ENCODE measurements at regions not wholly inside any gene's neighbourhood (a gene's known extent, or its start where the extent isn't known, plus 50 kb on each side); places are given as distances from the start of the nearest gene placed in this dataset.

DNA sequence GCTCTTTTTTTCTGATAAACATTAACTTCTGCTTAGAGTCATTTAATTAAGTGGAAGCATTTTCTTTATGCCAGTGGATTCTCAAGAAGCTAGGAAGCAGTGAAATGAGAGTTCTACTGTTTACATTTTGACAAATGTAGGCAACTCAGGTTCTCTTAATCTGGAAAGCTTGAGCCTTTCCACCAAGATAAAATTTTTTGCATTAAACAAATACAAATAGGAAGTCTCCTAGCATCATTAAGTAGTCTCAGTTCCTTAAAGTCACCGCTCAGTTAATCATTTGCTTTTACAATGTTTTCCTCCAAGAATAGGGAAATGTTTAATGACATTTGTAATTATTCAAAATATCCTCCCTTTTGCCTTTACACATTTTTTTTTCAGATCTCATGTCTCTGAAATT is 290.4 kb upstream of the PDE4D start:
- DNase-seq, result no peak

DNA sequence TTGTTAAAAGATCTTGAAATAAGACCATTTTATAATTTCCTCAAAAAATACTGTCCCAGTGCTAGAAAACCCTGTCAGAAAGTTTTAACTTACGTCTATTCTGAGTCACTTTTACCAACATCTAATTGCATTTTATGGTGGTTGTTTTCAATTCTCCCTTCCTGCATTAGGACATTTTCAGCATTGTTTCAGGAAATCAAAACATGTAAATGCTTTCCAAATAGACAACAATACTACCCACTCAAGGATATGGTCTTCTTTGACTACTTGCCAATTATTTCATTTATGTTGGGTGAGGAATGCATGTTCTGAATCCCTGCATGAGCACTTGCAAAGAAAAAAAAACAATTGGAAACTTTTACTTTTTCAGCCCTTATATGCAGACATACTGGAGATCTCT is 284.6 kb upstream of the PDE4D start:
- no peak for DNase-seq

DNA sequence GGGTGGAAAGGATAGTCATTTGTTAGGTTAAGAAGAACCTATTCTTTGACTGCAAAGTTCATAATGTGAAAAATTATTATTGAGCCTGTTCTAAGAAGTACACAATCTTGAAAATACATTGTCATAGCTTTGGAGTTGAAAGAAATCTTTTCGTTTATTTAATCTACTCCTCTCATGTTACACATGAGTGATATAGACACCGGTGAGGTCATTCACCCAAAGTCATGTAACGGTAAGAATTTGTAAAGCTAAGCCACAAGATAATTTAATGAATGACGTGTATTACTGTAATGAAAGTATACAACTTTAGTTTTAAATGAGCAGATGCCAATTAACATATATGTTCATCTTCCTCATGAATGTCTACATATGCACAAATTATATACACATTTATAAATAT is 284.1 kb upstream of the PDE4D start:
- DNase-seq, result no peak

DNA sequence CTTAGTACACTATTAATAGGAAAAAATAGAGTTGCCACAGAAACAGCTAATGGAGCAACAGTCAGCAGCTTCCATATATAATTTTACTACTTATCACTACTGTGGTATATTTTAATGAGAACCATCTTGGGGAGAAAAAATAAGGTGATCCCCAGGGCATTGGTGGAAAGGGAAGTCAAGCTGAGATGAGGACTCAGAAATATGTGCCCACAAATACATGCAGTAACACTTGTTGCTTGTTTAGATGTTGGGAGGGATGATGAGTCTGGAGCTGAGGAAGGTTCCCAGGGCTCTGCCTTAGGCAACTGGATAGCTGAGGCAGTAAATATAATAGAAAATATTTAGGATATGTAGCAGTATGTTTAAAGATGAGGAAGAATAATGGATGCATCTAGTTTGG is 280.1 kb upstream of the PDE4D start:
- no peak for DNase-seq

DNA sequence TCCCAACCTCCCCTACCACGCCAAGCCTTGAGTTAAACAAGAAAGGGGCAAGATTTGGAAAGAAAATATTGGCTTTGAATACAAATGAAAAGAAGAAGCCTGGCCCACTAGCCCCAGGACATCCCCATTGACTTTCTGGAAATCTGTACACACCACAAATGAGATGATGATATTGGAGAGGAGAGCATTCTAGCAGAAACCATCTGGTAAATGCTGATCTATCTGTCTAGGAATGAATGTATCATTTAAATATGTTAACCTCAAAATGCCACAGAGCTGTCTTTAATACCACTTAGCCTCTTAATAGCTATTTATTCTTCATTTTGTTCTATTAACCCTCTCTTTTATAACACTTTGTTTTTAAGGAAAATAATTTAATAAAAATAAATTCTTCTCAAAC is 270.2 kb upstream of the PDE4D start:
- no peak for DNase-seq

DNA sequence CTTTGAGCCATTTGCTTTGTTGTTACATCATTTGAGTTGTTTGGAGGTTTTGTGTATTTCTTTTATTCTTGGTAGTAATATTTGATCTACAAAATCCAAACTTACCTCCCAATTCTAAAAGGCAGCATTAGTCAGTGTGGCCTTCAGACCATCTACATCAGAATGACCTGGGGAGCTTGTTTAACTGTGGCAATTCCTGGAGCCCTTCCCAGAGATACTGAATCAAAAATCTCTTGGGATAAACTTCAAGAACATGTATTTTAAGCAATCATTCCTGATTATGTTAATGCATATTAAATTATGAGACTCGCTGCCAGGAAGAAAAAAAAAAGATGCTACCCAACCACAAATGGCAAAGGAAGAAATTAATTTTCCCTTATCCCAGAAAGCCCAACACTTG is 268.9 kb upstream of the PDE4D start:
- no peak for DNase-seq

DNA sequence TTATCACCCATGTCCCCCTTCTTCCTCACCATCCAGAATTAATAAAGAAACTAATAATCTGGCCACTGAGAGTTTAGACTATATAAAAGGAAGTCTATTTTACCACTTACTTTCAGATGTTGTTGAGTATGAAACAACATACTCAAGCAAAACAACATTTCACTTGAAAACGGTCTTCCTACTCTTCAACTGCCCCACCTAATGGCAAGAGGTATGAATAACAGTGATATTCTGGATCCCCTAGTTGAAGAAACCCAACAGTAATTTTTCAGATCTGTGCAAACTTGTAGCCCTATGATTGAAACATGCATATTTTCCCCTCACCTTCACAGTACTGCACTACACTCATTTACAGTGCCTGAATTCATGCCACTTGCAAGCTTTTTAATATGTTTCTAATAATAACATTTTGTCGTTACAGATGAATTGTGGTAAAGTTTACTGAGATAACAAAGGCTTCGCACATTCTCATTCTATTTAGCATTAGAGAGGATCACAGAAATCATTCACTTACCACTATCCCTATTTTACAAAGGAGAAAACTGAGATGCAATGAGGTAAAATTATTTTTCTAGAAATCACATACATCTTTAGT is 267.9 kb upstream of the PDE4D start:
- DNase-seq, result no peak

DNA sequence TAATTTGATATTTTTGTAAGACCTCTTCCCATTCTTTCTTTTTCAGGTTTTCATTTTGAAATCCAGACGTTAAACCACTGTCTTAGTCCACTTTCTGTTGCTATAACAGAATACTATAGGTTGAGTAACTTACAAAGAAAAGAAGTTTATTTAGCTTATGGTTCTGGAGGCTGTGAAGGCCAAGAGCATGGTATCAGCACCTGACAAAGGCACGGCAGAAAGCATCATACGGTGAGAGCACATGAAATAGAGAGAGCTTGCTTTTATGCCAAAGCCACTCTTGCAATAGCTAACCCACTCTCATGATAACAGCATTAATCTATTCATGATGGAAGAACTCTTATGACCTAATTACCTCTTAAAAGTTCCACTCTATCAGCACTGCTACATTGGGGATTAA is 255.6 kb upstream of the PDE4D start:
- no peak for DNase-seq

DNA sequence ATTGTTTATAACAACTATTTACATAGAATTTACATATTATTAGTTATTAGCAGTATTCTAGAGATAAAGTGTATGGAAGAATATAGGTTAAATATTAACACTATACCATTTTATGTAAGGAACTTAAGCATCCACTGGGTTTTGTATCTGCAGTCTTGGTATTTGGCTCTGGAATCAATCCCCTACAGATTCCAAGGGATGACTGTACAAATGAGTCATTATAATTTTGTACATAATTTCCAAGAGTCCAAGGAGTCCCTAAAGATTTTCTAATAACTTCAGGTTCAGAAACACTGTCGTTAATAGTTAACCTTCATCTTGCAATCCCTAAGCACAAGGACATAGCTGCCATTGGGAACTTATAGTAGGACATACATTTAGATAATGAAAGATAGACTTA is 254.8 kb upstream of the PDE4D start:
- DNase-seq, result no peak

DNA sequence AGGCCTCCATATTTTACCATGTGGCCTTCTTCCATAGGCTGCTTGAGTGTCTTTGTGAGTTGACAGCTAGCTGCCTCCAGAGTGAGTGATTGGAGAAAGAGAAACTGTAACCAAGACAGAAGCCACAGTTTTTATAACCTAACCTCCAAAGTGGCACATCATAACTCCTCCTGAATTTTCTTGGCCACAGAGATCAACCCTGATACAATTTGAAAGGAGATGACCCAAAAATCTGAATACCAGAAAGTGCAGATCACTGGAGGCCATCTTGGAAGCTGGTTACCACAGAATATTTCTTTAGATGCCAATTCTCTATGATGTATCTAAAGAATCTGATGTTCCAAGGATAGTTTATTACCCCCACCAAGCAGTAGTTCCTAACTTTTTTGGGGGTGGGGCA is 254.3 kb upstream of the PDE4D start:
- DNase-seq, result no peak

DNA sequence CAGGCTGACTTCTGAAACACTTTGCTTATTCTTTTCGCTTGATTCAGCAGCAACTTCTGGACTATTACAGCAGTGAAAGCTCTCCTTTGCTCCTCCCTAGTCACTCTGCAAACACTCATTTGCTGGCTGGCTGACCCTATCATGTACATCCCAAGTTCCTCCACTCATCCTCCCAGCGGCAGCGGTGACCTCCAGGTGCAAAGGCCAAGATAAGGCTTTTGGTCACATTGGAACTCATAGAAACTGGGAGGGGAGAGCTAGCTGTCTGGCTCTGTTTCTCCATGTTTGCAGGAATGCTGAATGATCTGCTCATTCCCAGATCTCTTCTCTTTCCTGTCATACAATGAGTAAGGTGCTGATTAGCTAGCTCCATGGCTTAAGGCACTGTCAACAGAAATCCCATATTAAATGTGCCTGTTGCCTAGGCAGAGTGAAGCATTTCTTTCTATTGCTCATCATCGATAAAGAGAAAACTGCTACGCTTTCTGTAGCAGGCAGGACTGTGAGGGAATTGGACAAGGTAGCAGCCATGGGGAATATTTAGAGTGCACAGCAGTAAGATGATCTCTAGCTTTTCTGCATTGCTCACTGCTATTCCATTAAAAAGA is 250.5 kb upstream of the PDE4D start:
- no peak for DNase-seq

DNA sequence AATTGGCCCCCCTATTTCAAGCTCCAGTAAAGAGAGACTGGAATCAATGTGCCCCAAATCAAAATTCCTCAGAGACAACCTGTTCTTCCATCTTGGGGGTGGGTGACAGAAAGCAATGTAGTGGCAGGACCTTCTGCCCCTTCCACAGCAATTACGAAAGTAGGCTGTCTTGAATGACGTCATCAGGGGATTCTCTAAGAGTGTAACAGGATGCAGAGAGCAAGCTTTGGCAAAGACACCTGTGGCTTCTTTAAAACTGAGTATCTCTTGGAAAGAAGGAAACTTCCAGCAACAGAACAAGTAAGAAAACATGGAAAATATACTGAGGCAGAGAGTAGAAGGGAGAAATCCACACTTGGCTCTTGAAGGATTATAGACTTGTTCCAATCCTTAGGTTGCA is 247.6 kb upstream of the PDE4D start:
- DNase-seq, result no peak

DNA sequence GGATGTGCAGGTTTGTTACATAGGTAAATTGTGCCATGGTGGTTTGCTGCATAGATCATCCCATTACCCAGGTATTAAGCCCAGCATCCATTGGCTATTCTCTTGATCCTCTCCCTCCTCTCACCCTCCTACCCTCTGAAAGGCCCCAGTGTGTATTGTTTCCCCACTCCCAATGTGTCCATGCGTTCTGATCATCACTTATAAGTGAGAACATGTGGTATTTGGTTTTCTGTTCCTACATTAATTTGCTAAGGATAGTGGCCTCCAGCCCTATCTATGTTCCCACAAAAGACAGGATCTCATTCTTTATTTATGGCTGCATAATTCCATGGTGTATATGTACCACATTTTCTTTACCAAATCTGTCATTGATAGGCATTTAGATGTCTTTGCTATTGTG is 243.3 kb upstream of the PDE4D start:
- no peak for DNase-seq

DNA sequence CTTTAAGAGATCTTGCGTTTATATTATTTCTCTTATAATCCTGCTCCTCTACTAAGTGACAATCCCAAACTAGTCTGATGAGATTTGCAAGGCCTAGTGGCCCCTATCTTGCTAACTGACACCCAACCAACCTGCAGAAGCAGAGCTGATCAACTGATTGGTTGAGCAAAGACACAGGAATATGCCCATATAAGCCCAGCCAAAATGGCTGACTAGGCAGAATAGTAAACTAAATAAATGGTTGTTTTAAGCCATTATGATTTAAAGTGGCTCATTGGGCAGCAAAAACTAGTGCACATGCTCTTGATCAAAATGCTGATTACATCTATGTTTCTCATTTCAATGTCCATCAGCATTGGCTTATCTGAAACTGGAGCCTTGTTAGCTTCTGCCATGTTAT is 238.0 kb upstream of the PDE4D start:
- no peak for DNase-seq

DNA sequence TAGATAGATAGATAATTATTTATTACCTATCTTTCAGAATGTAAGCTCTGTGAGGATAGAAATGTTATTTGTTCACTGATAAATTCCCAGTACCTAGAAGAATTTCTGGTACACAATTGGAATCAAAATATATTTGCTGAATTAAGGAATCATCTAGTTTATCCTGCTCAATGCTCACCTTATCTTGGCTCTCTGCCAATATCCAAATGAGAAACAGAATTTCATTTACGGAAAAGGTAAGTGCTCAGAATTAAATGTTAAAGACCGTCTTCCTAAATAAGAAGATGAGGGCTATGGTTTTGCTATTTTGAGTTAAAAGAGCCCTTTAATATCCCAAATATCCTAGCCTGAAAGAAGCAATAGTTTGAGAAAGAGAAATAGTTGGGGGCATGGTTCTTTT is 232.1 kb upstream of the PDE4D start:
- no peak for DNase-seq

DNA sequence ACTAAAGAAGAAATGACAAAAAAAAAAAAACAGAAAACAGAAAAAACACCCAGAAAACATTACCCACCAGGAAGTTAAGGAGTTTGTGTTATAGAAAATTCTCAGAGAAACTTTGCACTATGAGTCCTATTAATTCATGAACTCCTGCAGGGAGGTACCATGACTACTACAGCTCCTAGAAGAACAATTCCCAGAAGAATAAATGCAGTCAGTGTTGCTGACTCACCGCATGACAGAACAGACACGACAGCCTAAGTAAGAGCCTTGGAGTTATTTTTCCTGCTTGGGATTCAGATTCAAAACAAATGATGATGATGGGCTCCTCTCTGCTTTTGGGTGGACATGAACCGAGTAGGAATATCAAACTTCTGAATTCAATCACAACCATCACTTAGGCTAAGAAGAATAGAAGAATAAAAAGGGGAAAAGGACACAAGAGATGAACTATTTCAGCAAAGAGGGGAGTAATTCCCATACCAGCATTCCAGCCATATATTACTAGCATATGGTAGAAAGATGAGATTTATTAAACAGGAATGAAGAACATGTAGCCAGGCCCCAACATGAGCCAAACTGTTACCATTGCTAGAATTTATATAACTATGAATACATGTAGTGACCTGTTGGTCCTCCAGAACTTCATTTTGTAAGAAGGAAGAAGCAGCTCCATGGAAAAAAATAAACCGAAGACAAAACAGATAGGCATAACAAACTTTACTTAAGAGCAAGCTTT is 209.6 kb upstream of the PDE4D start:
- DNase-seq, result no peak

DNA sequence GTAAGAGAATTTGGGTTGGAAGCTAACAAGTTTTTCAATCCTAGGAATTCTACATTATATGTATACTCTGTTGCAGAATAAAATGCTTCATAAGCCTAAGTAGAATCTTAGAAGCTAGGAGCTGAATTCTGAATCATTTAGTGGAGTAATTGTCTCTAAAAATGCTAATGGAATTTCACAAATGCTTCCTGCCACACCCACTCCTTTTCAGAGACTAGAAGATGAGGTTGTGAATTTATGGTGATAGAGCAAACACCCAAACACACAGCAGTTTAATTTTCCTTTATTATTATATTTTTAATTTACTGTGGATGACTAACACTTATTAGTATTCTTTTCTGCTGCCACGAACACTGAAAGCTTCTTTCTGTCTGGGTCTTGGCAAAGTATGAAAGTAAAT is 208.0 kb upstream of the PDE4D start:
- no peak for DNase-seq

DNA sequence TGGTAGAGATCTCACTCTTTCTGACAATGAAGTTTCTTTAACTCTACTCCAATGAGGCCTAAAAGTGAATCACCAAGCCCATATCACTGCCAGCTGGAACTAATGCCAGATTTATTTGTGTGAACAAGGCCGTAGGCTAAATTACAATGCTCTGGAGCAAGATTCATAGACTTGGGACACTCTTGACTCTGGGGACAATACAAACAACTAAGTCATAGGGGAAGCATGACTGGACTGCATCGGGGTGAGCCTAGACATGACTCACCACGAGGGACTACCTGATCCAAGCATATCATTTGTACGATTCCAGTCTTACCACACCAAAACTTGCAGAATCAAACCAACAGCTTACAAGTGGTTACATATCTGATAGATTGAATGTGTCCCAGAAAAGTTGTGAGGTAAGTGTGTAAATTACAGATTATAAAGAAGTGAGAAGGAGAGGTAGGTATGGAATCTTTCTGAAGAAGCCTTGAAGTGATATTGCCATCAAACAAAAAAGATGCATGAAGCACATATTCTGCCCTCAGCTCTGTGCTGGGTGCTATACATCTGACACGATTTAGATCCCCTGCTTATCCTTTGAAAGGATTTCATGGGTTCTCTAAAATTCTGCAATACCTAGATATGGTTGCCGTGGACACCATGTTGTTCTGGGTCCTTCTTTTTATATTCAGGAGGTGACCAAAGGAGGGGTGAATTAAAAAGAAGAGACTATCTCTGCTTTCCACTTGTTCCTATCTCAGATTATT is 199.3 kb upstream of the PDE4D start:
- DNase-seq, result no peak

DNA sequence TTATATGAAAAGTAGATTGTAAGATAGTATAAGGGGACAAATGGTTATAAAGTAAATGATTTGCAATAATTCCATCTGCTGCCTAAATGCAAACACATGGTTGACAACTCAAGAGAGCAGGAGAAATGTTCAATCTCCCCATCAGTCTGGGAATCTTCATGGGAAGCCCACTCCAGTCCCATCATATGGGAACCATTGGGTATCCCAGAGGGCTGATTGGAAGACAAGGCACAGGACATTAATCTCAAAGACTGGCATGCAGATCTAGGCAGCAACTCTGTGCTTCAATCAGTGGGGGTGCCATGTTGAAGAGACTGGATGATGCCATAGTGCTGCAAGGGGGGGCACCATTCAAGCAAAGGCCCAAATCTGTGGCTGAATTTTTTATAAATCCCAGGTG is 193.1 kb upstream of the PDE4D start:
- DNase-seq, result no peak

DNA sequence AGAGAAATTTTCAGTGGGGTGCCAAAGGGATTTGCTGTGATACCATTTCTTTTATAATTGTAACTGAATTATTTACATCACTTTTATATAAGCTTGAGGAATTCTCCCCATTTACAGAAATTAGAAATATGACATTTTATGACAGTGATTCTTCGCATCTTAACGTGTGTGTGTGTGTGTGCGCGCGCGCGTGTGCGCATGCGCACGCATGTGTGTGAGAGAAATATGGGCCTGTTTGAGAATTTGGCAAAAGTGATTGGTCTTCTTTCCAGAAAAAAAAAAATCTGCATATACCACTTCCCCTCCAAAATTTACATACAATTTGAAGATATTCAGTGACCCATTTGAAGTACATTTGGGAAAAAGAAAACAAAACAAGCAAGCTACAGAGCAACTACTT is 190.7 kb upstream of the PDE4D start:
- no peak for DNase-seq

DNA sequence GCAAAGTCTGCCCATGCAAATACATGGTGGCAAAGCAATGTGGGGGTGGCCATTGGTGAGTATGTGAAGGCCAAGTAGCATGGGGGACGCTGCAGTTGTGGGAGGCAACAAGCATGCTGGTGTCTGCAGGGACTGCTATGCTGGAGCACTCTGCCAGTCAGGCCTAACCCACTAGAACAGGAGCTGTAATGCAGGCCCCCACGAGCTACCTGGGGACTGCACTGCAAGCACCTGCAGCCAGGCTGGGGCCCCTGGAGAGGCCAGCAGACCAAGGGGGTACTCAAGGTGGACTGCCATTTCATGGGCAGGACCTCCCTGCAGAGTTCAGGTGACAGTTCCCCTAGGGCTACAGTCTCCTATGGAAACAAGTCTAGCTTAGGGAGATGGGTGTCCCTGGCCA is 183.8 kb upstream of the PDE4D start:
- DNase-seq, result no peak

DNA sequence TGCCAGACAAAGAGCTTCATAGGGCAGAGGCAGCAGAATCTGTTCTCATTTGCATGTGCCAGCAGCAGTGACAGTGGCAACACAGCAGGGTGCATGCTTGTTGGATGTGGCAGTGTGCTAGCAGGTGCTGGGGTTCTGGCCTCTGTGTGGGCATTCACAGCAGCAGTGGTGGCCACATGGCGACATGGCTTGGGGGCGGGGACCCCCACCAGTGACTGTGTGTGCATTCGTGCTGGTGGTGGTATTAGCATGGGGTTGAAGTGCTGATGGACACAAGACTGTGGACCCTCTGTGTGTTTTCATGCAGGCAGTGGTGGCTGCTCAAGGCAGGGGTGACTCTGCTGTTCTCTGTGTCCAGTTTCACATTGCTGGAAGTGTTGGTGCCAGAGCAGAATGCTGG is 183.2 kb upstream of the PDE4D start:
- DNase-seq, result no peak

DNA sequence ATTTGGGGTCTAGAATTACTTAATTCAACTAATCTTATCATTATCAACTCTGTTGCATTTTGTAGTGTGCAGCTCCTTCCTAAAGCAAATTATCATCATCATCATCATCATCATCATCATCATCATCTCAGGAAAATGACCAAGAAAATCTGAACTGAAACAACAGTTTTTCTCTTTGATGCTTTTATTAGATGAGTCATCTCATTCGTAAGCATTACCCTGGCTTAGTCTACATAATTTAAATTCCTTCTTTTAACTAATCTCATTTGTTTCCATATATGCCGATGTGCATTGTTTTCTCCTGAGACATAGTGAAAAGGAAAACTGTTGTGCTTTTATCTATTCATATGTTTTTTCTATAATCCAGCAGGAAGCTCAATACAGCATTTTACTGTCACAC is 173.0 kb upstream of the PDE4D start:
- DNase-seq, result no peak

DNA sequence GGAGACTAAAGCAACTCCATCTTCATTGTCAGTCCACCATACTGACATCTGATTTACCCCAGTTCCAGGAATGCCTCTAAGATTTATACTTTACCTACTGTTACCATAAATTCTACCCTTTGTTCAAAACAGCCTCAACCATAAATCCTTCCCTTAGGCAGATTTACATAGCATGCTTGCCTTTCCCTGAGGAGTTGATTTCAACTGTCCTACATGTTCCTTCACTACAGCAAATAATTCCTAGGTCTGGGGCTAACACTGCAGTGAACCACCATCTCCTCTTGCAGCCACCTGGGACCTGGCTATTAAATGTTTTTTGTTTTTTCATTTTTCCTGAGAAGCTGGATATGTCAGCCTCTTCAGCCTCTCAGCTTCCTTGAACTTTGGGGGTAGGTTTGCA is 166.9 kb upstream of the PDE4D start:
- no peak for DNase-seq

Measured in occipital lobe (tissue), 1 donor.